NCI-H2171 treated with DMSO at 0.1 percent for 48 hours (cell line): ENCODE measurements at regions not wholly inside any gene's neighbourhood (a gene's known extent, or its start where the extent isn't known, plus 50 kb on each side); places are given as distances from the start of the nearest gene placed in this dataset.
"Not testable (repeated sequence)": the region's sequence is repeated elsewhere in the genome, so short reads cannot be mapped to it uniquely, and the experiment has no call there.

Experiments
- DNase-seq: peaks from one replicate; lab custom pipeline; 2025; lab: John Stamatoyannopoulos, UW

- no peak for DNase-seq
Measured at GRCh38 chr2:14827226-14828023, 194.9 kb downstream of the LRATD1 start.

- no peak for DNase-seq
Measured at GRCh38 chr2:14828223-14828622, 195.7 kb downstream of the LRATD1 start.

DNA sequence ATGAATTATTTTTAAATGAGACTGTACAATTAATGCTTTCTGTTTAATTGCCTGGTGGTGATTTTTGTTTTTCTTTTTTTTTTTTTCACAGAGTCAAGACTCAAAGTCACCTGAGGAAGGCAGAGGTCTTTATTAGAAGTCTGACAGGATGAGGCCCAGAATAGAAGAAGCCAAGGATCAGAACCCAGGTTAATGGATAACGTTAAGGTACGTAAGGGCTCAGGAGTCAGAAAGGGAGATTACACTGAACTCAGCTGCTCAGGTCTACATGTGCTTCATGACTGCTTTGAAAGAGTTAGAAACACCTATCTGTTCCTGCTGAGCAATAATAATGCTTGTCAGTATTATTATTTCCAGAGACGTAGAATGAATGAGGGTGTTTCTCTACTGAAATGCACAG, 196.5 kb downstream of the LRATD1 start:
- DNase-seq: no peak

GRCh38 chr2:14831458-14831857, 198.9 kb downstream of the LRATD1 start:
- no peak for DNase-seq

- DNase-seq: no peak
Measured at GRCh38 chr2:14843507-14844204, 211.1 kb downstream of the LRATD1 start.

DNA sequence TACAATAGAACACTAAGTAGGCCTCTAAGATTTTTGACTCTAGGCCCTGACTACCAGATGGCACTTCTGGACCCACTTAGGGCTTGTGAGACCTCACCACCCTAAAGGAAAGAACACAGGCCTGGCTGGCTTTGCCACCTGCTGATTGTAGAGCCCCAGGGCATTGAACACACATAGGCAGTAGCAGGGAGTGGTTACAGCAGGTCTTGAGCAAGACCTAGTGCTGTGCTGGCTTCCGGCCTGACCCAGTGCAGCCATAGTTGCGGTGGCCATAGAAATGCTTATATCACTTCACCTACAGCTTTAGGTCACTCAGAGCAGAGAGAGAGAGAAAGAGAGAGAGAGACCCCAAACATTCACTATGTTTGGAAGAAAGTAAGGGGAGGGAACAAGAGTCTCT, 223.2 kb downstream of the LRATD1 start:
- DNase-seq: no peak

GRCh38 chr2:14861181-14861580, 228.7 kb downstream of the LRATD1 start:
- DNase-seq: no peak

DNA sequence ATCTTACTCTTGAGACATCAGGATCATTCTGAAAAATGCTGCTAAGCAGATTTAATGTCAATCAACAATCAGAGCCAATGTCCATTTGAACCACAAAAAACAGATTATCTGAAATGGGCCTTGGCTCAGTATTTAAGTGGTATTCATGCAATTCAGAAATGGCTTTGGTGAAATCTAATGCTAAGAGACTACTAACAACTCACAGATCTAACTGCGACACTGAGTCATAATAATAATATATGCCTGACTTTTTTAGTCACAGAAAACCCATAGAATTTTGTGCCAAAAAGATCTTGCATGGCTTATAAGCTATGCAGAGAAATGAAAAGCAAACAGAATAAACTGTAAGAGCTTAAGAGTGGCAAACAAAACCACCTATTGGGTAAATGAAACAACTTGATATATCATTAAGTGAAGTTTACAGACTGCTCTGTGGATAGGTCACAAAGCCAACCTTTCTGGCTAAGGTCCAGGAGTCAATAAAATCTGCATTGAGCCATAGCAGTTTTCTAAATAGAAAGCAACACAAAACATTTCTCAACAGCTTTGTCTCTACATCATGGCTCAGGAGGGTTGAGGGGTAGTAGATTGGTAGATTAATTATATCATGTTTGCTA, 234.3 kb downstream of the LRATD1 start:
- no peak for DNase-seq

DNA sequence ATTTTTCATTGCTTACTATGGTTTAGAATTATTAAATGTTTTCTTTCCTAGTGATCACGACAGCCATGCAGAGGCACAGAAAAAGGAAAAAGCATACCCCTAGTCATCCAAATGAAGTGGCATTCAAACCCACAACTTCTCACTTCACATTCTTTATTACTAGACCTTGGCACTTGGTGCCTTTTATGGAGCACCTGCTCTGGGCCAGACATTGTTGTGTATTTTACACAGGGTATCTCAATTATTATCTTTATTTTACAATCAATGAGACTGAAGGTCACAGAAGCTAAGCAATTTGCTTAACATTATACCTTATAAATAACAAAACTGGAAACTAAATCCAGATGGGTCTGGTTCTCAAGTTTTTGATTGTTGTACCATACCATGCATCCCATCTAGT, 235.3 kb downstream of the LRATD1 start:
- no peak for DNase-seq

GRCh38 chr2:14872779-14873325, 240.3 kb downstream of the LRATD1 start:
- no peak for DNase-seq

GRCh38 chr2:14881651-14882327, 249.3 kb downstream of the LRATD1 start:
- DNase-seq: no peak

DNA sequence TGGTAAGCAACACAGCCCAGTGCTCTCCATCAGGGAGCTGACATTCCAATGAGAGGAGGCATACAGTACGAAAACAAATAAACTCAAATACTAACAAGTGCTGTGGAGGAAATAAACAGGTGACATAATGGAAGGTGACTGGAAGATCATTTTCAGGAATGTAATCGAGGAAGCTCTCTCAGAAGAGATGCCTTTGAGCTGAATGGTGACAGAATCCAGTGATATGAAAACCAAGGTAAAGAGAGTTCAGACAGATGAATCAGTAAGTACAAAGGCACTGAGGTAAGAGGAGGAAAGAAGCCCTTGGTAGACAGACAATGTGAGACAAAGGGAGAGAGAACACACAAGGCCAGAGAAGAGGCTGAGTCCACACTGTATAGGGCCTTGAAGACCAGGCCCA, 252.1 kb downstream of the LRATD1 start:
- DNase-seq: no peak

DNA sequence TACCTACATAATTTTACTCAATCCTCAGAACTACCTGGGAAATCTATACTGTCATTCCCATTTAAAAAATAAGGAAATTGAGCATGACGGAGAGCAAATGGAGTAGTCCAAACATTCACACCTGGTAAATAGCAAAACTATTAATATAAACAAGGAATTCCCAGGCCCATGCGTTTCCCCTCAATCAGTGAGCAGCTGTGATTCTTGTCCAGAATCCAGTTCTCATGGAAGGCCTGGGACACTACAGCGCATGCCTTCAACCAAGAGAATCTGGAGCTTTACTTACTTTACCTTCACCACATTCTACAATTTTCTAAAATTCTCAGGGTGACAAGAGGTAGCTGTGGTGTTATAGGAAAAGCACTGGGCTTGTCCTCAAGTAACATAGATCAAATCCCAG, 259.0 kb downstream of the LRATD1 start:
- DNase-seq: no peak

DNA sequence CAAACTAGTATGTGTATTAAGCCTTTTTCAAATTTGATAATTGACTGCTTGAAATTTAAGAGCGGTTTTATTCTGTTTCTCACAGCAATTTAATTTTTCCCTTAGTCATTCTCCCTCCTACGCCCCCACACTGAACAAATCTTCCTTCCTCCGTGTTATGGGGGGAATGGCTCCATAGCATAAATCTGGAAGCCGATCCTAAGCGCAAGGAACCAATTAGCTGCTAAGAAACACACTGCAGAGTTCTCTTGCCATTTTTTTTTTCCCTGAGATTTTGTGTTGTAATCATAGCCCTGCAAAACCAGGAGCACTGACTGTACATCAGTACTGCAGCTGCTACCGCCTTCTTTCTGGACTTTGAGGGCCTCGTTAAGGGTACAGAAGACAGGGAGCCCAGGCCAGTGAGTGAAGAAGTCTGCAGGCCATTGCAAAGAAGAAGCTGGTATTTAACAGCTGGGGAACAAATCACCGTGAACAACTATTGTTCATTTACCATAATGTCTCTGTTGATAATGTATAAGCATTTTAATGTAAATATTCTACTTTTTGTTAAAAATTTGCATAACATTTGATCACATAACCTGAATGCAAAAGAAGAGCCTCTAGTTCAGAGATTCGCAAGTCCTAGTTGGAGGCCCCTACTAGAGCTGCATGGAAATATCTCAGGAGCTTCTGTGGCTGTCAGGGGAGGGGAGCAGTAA, 264.0 kb downstream of the LRATD1 start:
- no peak for DNase-seq

DNA sequence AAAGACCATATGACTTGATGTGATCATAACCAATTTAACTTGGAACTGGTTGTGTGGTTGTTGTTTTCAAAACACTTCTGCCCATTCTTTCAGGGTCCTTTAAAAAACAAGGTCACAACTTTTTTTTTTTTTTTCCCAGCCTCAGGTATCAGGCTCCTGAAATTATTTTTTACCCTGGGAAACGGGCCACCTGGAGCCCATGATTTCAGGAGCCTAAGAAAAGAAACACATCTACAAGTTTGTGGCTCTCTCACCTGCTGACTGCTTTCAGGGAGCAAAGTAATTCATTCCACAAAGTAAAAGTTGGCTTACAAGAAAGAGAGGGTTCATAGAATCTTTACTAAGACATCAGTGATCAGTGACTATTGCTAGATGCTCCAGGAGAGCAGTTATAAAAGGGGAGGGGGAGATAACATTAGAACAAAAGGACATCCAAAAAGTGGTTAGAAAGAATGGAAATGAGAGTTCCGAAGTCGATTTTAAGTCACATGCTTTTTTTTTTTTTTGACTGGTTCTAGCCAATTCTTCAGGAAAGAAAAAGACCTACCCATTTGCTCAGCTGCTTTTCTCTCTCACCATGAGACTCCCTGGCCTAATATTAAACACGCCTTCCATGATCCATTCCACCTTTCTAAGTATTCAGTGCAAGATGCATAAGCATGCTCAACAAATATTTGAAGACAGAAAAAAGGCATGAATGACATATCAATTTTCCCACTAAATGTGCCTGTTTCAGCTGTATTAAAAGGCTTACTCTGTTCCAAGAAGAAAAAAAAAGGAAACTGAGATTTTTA, 267.3 kb downstream of the LRATD1 start:
- no peak for DNase-seq

- no peak for DNase-seq
Measured at GRCh38 chr2:14901737-14902136, 269.2 kb downstream of the LRATD1 start.

DNA sequence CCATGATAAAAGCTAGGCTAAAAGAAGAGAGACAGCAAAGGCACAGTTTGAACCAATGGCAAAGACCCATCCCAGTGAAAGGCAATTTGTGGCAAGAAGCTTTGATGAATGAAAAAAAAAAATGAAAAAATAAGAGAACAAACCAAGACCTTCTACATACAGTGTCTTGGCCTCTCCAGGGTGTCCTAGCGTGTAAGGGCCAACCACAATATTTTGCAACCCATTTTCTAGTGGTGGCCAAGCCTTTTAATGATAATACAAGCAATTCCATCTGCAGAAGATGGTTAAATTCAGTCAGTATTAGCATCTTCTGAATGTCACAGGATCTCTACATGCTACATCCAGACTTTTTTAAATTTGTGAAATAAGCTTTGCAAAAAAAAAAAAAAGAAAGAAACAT, 270.4 kb downstream of the LRATD1 start:
- DNase-seq: no peak

- peak; percentile 9 for DNase-seq
Measured at GRCh38 chr2:14903709-14904374, 271.3 kb downstream of the LRATD1 start.

DNA sequence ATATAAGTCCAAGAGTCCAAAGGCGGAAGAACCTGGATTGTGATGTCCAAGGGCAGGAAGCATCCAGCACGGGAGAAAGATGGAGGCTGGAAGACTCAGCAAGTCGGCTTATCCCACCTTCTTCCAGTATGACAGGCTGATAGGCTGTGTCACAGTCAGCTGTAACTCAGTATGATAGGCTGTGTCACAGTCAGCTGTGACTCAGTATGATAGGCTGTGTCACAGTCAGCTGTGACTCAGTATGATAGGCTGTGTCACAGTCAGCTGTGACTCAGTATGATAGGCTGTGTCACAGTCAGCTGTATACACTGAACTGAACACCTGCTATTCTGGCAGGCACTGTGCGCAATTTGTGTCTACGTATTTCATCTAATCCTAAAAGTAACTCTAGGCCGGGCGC, 271.9 kb downstream of the LRATD1 start:
- not testable (repeated sequence) for DNase-seq

DNA sequence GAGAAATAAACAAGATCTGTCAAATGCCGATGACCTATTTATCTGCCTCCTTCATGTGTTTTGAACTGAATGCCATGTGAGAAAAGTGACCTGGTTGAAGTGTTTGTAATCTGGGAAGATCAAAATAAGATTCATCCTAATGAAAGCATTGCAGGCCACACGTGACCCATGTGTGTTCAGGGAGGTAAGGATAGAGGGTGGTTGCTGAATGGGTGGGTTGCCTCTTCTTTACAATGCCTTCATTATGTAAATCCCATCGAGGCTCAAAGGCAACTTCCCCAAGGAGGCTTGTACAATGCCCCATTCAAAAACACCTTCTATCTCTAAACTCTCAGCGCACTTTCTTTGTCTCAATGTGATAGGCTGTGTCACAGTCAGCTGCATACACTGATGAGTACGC, 273.1 kb downstream of the LRATD1 start:
- no peak for DNase-seq
